ENCODE measurements at regions not wholly inside any gene's neighbourhood (a gene's known extent, or its start where the extent isn't known, plus 50 kb on each side); places are given as distances from the start of the nearest gene placed in this dataset.

DNA sequence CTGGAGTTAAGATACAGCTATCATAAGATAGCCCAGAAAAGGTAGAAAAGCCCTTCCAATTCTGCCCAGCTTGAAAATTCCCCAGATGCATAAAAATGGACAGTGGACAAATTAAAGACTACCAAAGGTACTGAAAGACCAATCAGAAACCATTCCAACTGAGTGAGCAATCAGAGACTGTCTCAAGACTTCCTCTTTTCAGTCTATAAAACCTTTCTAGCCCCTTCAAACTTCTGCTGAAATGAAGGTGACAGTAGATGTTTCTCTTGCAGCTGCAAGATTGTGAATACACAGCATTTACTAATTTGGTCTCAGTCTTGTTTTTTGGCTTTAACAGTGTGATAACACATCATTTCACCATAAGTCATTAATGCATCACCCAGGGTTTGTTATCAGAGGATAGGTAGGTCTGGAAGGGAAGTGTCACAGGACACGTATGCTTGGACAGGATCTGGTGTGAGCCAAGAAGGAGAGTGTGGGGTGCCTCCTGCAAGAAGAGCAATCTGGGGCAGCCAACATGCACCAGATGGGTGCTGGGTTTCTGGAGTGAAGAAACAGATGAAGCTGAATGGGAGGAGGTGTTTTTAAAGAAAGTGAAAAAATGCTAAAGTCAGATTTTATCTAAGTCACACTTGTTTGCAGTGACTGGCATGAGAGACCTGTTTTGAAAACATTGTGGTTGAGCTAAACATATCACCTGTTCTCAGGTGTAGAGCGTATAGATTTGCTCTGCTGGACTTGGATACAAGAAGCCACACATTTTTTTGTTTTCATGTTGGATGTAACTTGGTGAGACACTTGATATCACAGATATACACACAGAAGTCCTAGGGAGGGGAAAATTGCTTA lies 75.3 kb upstream of the DDX18 start:
- Mint-ChIP-seq H3K4me1 (no peaks in the 10 kb centered on the region), H3K36me3 (ENCODE audit: low read depth) (no peaks in the 10 kb centered on the region), H3K27me3 (ENCODE audit: low read depth) (no peaks in the 10 kb centered on the region), H3K4me3 (no peak overlapping the region), H3K9me3 (peaks cover 3% of the 10 kb centered on the region), H3K27ac (no peak overlapping the region)
- TF ChIP-seq CTCF (IDR thresholded peaks at IDR 0.05; ENCODE audit: unreplicated experiment in 3 of 3): no peak

- no peak overlapping the region for H3K4me3 Mint-ChIP-seq
- no peaks in the 10 kb centered on the region for H3K36me3 Mint-ChIP-seq (ENCODE audit: low read depth)
- no peak for TF ChIP-seq CTCF (IDR thresholded peaks at IDR 0.05; ENCODE audit: unreplicated experiment in 3 of 3)
- H3K4me1 Mint-ChIP-seq: no peaks in the 10 kb centered on the region
- H3K9me3 Mint-ChIP-seq: peaks cover 5% of the 10 kb centered on the region
- no peak overlapping the region for H3K27ac Mint-ChIP-seq
- peaks cover 8% of the 10 kb centered on the region for H3K27me3 Mint-ChIP-seq (ENCODE audit: low read depth)
Observed at GRCh38 chr2:117745537-117745936, 69.0 kb upstream of the DDX18 start.

- no peak for TF ChIP-seq CTCF (IDR thresholded peaks at IDR 0.05; ENCODE audit: unreplicated experiment in 3 of 3)
- peaks cover 9% of the 10 kb centered on the region for H3K9me3 Mint-ChIP-seq
- no peak overlapping the region for H3K4me3 Mint-ChIP-seq
- H3K4me1 Mint-ChIP-seq: peaks cover 7% of the 10 kb centered on the region
- H3K36me3 Mint-ChIP-seq (ENCODE audit: low read depth): no peaks in the 10 kb centered on the region
- H3K27me3 Mint-ChIP-seq (ENCODE audit: low read depth): peaks cover 4% of the 10 kb centered on the region
- H3K27ac Mint-ChIP-seq: no peak overlapping the region
Observed at GRCh38 chr2:117755768-117756167, 58.7 kb upstream of the DDX18 start.

DNA sequence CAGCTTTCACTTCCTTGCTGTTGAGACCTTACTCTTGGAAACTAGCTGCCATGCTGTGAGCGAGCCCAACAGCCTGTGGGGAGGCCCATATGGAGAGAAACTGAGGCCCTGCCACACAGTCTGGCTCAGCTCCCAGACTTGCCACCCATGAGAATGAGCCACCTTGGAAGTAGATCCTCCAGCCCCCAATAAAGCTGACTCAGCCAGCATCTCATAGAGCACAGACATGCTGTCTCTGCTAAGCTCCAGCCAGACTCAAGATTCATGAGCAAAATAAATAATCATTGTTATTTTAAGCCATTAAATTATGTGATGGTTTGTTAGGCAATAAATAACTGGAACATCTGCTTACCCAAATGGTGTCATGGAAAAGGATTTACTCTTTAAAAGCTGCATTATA lies 53.6 kb upstream of the DDX18 start:
- peaks cover 16% of the 10 kb centered on the region for H3K4me1 Mint-ChIP-seq
- H3K4me3 Mint-ChIP-seq: no peak overlapping the region
- TF ChIP-seq CTCF (IDR thresholded peaks at IDR 0.05; ENCODE audit: unreplicated experiment in 3 of 3): no peak
- no peaks in the 10 kb centered on the region for H3K9me3 Mint-ChIP-seq
- no peaks in the 10 kb centered on the region for H3K36me3 Mint-ChIP-seq (ENCODE audit: low read depth)
- no peaks in the 10 kb centered on the region for H3K27me3 Mint-ChIP-seq (ENCODE audit: low read depth)
- peak overlapping the region; percentile 49 to 81 (median 80) for H3K27ac Mint-ChIP-seq

GRCh38 chr2:117762454-117762853 lies 52.0 kb upstream of the DDX18 start:
- H3K36me3 Mint-ChIP-seq (ENCODE audit: low read depth): no peaks in the 10 kb centered on the region
- no peak overlapping the region for H3K4me3 Mint-ChIP-seq
- no peak for TF ChIP-seq CTCF (IDR thresholded peaks at IDR 0.05; ENCODE audit: unreplicated experiment in 3 of 3)
- peaks cover 2% of the 10 kb centered on the region for H3K9me3 Mint-ChIP-seq
- H3K27ac Mint-ChIP-seq: peak overlapping the region in 2 of 3 experiments; percentile 26 to 80
- H3K4me1 Mint-ChIP-seq: peaks cover 12% of the 10 kb centered on the region
- no peaks in the 10 kb centered on the region for H3K27me3 Mint-ChIP-seq (ENCODE audit: low read depth)

GRCh38 chr2:117763804-117764203 lies 50.7 kb upstream of the DDX18 start:
- peaks cover 12% of the 10 kb centered on the region for H3K4me1 Mint-ChIP-seq
- TF ChIP-seq CTCF (IDR thresholded peaks at IDR 0.05; ENCODE audit: unreplicated experiment in 3 of 3): no peak

More at GRCh38 chr2:117763804-117764203, 50.7 kb upstream of the DDX18 start:
- H3K4me3 Mint-ChIP-seq: no peak overlapping the region
- no peaks in the 10 kb centered on the region for H3K27me3 Mint-ChIP-seq (ENCODE audit: low read depth)
- peaks cover 6% of the 10 kb centered on the region for H3K9me3 Mint-ChIP-seq
- peak overlapping the region; percentile 82 to 93 (median 84) for H3K27ac Mint-ChIP-seq
- no peaks in the 10 kb centered on the region for H3K36me3 Mint-ChIP-seq (ENCODE audit: low read depth)

All from nephron (organoid).